GM18861 (cell line): ENCODE measurements at regions not wholly inside any gene's neighbourhood (a gene's known extent, or its start where the extent isn't known, plus 50 kb on each side); places are given as distances from the start of the nearest gene placed in this dataset.
A peak's percentile ranks its signal among the peaks of the same experiment; 100 is the strongest.

ENCODE experiments used
- ATAC-seq: cut with Tn5 transposase; IDR thresholded peaks from one replicate; pipeline ENCODE4 v1.9.1; 2021; ENCODE audit not compliant: unreplicated experiment

GRCh38 chrX:27924718-27925117, 56.5 kb downstream of the DCAF8L1 start:
- ATAC-seq: no peak

DNA sequence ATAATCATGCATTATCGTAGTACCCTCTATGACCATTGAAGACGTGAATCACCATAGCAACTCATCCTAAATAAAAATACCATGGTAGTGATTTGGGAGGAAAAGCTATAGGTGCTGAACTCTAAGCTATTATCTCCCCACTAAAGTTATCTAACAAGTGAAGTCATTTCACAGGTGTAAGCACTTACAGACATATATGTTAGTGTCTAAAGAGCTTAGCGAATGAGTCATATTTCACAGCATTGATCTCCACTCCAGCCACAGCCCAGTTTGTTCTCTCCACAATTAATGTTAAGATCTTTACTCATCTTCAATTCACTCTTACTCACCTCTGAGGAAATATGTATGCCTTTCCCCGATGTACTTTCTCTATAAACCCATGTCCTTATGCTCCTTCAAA, 57.0 kb downstream of the DCAF8L1 start:
- ATAC-seq: no peak

DNA sequence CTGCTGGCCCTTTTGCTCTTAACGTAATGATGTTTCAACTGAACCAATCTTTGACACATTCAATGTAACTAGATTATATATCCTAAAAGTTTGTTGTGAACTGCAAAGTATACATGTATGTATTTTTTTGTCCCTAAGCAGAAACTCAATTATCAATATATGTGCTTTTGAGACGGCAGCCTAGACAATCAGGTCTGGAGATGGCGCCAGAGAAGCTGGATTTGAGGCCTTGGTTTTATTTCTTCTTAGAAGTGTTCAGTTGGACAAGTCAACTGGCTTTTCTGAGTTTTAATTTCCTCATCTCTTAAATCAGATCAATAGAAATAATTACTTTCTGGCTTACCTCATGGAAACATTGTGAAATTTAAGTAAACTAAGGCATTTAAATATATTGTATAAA, 62.5 kb downstream of the DCAF8L1 start:
- ATAC-seq: no peak

GRCh38 chrX:27917713-27918500, 63.3 kb downstream of the DCAF8L1 start:
- ATAC-seq: no peak

- ATAC-seq: peak; percentile 95
These were observed 65.6 kb downstream of the DCAF8L1 start for GRCh38 chrX:27915617-27916016.

- no peak for ATAC-seq
These were observed 70.8 kb downstream of the DCAF8L1 start for GRCh38 chrX:27910412-27910811.

- ATAC-seq: no peak
These were observed 77.3 kb downstream of the DCAF8L1 start for GRCh38 chrX:27903960-27904359.

DNA sequence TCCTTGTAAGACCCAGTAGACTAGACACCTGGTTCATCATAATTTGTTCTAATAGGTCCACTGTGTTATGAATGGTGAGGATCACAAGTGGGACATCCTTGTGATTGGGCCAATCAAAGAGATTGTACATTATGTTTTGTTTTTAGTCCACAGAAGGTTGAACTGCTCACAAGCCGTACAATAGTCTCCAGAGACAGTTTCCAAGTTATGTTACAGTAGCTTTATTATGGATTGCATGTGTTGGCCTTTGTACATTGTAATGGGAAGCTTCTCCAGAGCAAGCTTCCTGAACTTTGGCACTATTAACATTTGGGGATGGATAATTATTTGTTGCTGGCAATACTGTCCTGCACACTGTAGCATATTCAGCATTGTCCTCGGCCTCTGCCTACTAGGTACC, 86.1 kb downstream of the MAGEB10 start:
- ATAC-seq: no peak

DNA sequence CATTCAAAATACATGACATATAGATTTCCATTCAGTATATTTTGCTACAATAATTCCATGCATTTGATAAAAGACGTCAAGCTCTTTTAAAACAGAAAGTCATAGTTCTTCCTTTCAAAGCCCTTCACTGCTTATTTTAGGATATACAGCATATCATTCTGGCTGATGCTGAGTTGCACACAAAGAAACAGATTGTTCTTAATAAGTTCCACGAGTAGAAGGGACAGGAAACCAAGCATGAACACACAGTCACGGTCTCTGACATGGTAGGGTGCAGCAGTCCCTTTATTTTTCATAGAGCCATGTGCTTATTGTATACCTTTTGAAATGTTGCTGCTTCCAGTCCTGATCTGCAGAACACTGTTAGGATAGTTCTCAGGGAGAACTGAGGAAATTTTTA, 85.4 kb downstream of the MAGEB10 start:
- ATAC-seq: no peak

GRCh38 chrX:27890611-27891010, 82.8 kb downstream of the MAGEB10 start:
- no peak for ATAC-seq

- ATAC-seq: no peak
These were observed 82.1 kb downstream of the MAGEB10 start for GRCh38 chrX:27889878-27890277.

DNA sequence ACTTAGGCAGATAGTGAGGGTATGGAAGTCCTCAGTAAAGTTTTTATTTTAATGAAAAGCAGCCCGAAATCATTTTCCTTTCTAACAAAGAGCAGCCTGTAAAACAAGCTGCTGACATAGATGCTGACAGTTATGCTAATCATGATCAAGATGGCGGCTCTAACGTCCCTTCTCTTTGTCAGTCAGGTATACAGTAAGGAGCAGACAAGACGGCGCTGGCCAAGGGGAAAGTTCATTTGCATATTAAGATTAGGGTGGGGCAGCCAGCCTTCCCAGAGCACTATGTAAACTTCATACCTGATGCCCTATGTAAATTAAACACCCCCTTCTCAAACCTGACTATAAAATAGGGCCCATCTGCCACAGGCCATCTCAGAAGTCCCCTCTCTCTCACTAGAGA, 76.9 kb downstream of the MAGEB10 start:
- no peak for ATAC-seq

GRCh38 chrX:27883468-27884092, 75.8 kb downstream of the MAGEB10 start:
- no peak for ATAC-seq

DNA sequence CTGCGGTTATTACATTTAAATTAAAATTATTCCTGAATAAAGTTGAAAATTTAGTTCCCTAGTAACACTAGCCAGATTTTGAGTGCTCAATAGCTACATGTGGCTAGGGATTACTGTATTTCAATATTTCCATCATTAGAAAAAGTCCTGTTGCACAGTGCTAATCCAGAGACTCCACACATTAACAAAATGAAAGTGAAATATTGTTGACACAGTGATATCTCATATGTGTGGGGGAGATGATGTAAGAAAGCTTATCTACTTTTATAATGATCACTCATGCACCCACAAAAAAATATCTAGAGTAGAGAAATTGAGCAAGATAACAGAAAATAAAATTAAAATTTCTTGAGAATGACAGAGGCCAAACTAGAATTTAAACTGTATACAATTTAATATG, 74.9 kb downstream of the MAGEB10 start:
- no peak for ATAC-seq

GRCh38 chrX:27878862-27879261, 71.1 kb downstream of the MAGEB10 start:
- no peak for ATAC-seq
